Loucy (cell line): ENCODE measurements at regions not wholly inside any gene's neighbourhood (a gene's known extent, or its start where the extent isn't known, plus 50 kb on each side); places are given as distances from the start of the nearest gene placed in this dataset.

Experiments
- H2AFZ ChIP-seq: fragments of 200-600 bp; sonication (generic); 2 replicates; pipeline ENCODE4 v1.6.0; 2016; ENCODE audit warnings: antibody characterized with exemption, mild to moderate bottlenecking, low read length, moderate library complexity
- H3F3A ChIP-seq: fragments of 200-600 bp; 2 replicates; pipeline ENCODE4 v1.6.0; 2016; ENCODE audit warnings: antibody characterized with exemption, low read depth, mild to moderate bottlenecking
- H3K27me3 ChIP-seq: fragments of 200-600 bp; sonication (generic); 2 replicates; pipeline ENCODE4 v1.6.1; 2014; ENCODE audit warnings: low read length, mild to moderate bottlenecking; ENCODE audit not compliant: insufficient read depth, poor library complexity, severe bottlenecking
- H3K36me3 ChIP-seq: fragments of 200-600 bp; sonication (generic); 2 replicates; pipeline ENCODE4 v1.6.1; 2016; ENCODE audit warnings: low read length; ENCODE audit not compliant: insufficient read depth
- H3K4me1 ChIP-seq: fragments of 200-600 bp; sonication (generic); 2 replicates; pipeline ENCODE4 v1.5.1; 2014; ENCODE audit warnings: low read length, mild to moderate bottlenecking; ENCODE audit not compliant: insufficient read depth, poor library complexity, severe bottlenecking
- H3K4me2 ChIP-seq: fragments of 200-600 bp; sonication (generic); 2 replicates; pipeline ENCODE4 v1.6.0; 2014; ENCODE audit warnings: antibody characterized with exemption, low read length, low read depth, mild to moderate bottlenecking; ENCODE audit not compliant: poor library complexity, severe bottlenecking
- H3K4me3 ChIP-seq: fragments of 200-600 bp; sonication (generic); 2 replicates; pipeline ENCODE4 v1.5.1; 2014; ENCODE audit warnings: low read length, mild to moderate bottlenecking, mixed read lengths; ENCODE audit not compliant: poor library complexity, severe bottlenecking
- H3K79me2 ChIP-seq: fragments of 200-600 bp; sonication (generic); 2 replicates; pipeline ENCODE4 v1.6.1; 2014; ENCODE audit warnings: low read length; ENCODE audit not compliant: insufficient read depth
- H3K9ac ChIP-seq: fragments of 200-600 bp; sonication (generic); 2 replicates; pipeline ENCODE4 v1.6.0; 2014; ENCODE audit warnings: mild to moderate bottlenecking, low read depth, low read length, moderate library complexity; ENCODE audit not compliant: poor library complexity, severe bottlenecking
- H3K9me2 ChIP-seq: fragments of 200-600 bp; sonication (generic); replicated peaks from 2 replicates; pipeline ENCODE4 v1.6.1; 2016; ENCODE audit warnings: low read depth, low read length, mixed read lengths
- H3K9me3 ChIP-seq: fragments of 200-600 bp; sonication (generic); 2 replicates; pipeline ENCODE4 v1.6.1; 2014; ENCODE audit warnings: mild to moderate bottlenecking, antibody characterized with exemption, low read length, low read depth; ENCODE audit not compliant: insufficient read depth
- H4K20me1 ChIP-seq: fragments of 200-600 bp; sonication (generic); 2 replicates; pipeline ENCODE4 v1.6.0; 2014; ENCODE audit warnings: antibody characterized with exemption, low read length, mild to moderate bottlenecking; ENCODE audit not compliant: insufficient read depth, poor library complexity, severe bottlenecking
- EZH2phosphoT487 ChIP-seq: fragments of 200-600 bp; IDR thresholded peaks from 2 replicates; pipeline ENCODE4 v1.6.1; 2018; ENCODE audit warnings: antibody characterized with exemption, mild to moderate bottlenecking, moderate library complexity, borderline replicate concordance
- TF ChIP-seq, protein P1 (sequence below): fragments of 200-600 bp; sonication (generic); conservative IDR thresholded peaks from 2 replicates; pipeline ENCODE4 v1.5.1; 2014; ENCODE audit warnings: mild to moderate bottlenecking, antibody characterized with exemption, low read length

DNA sequence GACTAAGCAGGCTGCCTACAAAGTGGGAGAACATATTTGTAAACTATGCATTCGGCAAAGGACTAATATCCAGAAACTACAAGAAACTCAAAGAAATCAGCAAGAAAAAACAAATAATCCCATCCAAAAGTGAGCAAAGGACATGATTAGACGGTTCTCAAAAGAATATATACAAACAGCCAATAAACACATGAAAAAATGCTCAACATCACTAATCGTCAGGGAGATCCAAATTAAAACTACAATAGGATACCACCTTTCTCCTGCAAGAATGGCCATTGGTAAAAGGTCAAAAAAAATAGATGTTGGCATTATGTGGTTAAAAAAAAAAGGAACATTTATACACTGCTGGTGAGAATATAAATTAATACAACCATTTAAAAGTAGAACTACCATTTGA lies 259.6 kb upstream of the SLITRK3 start:
- TF ChIP-seq EZH2phosphoT487, result no peak
- TF ChIP-seq, protein P1, sequence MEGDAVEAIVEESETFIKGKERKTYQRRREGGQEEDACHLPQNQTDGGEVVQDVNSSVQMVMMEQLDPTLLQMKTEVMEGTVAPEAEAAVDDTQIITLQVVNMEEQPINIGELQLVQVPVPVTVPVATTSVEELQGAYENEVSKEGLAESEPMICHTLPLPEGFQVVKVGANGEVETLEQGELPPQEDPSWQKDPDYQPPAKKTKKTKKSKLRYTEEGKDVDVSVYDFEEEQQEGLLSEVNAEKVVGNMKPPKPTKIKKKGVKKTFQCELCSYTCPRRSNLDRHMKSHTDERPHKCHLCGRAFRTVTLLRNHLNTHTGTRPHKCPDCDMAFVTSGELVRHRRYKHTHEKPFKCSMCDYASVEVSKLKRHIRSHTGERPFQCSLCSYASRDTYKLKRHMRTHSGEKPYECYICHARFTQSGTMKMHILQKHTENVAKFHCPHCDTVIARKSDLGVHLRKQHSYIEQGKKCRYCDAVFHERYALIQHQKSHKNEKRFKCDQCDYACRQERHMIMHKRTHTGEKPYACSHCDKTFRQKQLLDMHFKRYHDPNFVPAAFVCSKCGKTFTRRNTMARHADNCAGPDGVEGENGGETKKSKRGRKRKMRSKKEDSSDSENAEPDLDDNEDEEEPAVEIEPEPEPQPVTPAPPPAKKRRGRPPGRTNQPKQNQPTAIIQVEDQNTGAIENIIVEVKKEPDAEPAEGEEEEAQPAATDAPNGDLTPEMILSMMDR, result no peak

DNA sequence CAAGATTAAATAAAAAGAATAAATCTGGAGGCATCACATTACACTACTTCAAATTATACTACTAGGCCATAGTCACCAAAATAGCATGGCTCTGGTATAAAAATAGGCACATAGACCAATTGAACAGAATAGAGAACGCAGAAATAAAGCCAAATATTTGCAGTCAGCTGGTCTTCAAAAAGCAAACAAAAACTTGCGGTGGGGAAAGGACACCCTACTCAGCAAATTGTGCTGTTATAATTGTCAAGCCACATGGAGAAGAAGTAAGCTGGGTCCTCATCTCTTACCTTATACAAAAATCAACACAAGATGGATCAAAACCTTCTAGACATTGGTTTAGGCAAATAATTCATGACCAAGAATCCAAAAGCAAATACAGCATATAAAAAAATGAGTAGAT lies 259.2 kb upstream of the SLITRK3 start:
- no peaks in the 10 kb centered on the region for H3F3A ChIP-seq
- H4K20me1 ChIP-seq, result no peaks in the 10 kb centered on the region
- no peaks in the 10 kb centered on the region for H3K9me3 ChIP-seq
- H3K27me3 ChIP-seq, result no peaks in the 10 kb centered on the region
- no peak overlapping the region for H3K9ac ChIP-seq
- H3K4me2 ChIP-seq, result no peak overlapping the region
- H3K36me3 ChIP-seq, result no peaks in the 10 kb centered on the region
- H3K4me3 ChIP-seq, result no peak overlapping the region
- no peaks in the 10 kb centered on the region for H3K79me2 ChIP-seq
- no peak overlapping the region for H2AFZ ChIP-seq
- H3K4me1 ChIP-seq, result no peaks in the 10 kb centered on the region
- TF ChIP-seq EZH2phosphoT487, result no peak
- TF ChIP-seq, protein P1, result no peak
- no peaks in the 10 kb centered on the region for H3K9me2 ChIP-seq

More for the DNA sequence above, 259.6 kb upstream of the SLITRK3 start:
- Histone ChIP-seq H3K27me3 (no peaks in the 10 kb centered on the region), H3K9me2 (no peaks in the 10 kb centered on the region), H3K4me1 (no peaks in the 10 kb centered on the region), H3K9me3 (no peaks in the 10 kb centered on the region), H4K20me1 (no peaks in the 10 kb centered on the region), H2AFZ (no peak overlapping the region), H3K36me3 (no peaks in the 10 kb centered on the region), H3K9ac (no peak overlapping the region), H3K79me2 (no peaks in the 10 kb centered on the region), H3F3A (no peaks in the 10 kb centered on the region), H3K4me3 (no peak overlapping the region), H3K4me2 (no peak overlapping the region)

DNA sequence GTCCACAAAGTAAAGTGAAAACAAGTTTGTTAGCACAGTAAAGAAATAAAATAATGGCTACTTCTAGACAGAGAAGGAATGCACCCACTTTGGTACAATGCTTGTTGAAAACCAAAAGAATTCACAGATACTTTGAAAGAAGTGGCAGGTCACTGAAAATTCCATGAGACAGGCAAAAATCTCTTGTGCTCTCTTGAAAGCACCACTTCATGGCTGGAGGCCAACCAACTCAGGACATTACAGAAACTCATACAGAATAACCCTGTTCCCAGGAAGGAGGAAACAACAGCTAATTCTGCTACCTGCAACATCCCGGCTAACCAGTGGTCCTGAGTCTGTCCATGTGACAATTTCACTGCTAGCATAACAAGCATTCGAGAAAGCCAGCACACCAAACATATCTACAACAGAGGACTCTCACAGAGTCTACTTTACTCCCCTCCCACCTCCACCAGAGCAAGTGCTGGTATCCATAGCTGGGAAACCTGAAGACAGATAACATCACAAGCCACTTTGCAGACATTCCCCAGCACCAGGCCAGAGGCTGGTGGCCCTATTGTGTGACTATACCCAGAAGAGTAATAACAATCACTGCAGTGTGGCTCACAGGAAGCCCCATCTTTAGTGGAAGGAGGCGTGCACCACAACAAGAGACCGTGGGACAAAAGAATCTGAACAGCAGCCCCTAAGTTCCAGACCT lies 255.3 kb upstream of the SLITRK3 start:
- H3F3A ChIP-seq, result no peaks in the 10 kb centered on the region
- H3K4me3 ChIP-seq, result no peak overlapping the region
- no peaks in the 10 kb centered on the region for H3K9me3 ChIP-seq
- H3K9ac ChIP-seq, result no peak overlapping the region
- H3K79me2 ChIP-seq, result no peaks in the 10 kb centered on the region
- H2AFZ ChIP-seq, result no peak overlapping the region
- H3K36me3 ChIP-seq, result no peaks in the 10 kb centered on the region
- no peak overlapping the region for H3K4me2 ChIP-seq
- no peak for TF ChIP-seq EZH2phosphoT487
- TF ChIP-seq, protein P1, result no peak
- H3K9me2 ChIP-seq, result no peaks in the 10 kb centered on the region
- no peaks in the 10 kb centered on the region for H3K4me1 ChIP-seq
- H3K27me3 ChIP-seq, result no peaks in the 10 kb centered on the region
- no peaks in the 10 kb centered on the region for H4K20me1 ChIP-seq
